ENCODE measurements at regions not wholly inside any gene's neighbourhood (a gene's known extent, or its start where the extent isn't known, plus 50 kb on each side); places are given as distances from the start of the nearest gene placed in this dataset.

DNA sequence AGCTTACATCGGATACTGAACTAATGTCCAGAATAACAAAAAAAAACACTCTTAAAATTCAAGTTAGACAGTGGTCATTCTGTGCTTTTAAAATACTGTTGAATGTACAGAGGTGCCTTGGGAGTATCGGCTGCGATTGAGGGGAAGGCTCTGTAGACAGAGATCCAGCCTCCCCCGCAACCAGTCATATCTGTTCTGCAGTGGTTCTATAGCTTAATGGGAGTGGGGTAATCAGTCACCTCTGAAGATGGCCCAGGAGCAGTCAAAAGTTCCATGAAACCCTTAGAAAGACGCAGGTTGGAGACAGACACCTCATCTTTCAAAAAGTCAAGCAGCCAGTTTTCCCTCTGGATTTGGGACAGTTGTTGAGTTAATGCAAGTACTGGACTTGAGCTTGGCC lies 1486.6 kb upstream of the TMEM132C start:
- TF ChIP-seq, protein P1, sequence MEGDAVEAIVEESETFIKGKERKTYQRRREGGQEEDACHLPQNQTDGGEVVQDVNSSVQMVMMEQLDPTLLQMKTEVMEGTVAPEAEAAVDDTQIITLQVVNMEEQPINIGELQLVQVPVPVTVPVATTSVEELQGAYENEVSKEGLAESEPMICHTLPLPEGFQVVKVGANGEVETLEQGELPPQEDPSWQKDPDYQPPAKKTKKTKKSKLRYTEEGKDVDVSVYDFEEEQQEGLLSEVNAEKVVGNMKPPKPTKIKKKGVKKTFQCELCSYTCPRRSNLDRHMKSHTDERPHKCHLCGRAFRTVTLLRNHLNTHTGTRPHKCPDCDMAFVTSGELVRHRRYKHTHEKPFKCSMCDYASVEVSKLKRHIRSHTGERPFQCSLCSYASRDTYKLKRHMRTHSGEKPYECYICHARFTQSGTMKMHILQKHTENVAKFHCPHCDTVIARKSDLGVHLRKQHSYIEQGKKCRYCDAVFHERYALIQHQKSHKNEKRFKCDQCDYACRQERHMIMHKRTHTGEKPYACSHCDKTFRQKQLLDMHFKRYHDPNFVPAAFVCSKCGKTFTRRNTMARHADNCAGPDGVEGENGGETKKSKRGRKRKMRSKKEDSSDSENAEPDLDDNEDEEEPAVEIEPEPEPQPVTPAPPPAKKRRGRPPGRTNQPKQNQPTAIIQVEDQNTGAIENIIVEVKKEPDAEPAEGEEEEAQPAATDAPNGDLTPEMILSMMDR (IDR thresholded peaks at IDR 0.05; ENCODE audit: extremely low read depth, insufficient read depth, missing control alignments): no peak
- in situ Hi-C loops (cut with MboI; ENCODE audit: low pct_unique_long_range_greater_than_20kb, low sequenced_read_pairs, unreplicated experiment): no loop called here

DNA sequence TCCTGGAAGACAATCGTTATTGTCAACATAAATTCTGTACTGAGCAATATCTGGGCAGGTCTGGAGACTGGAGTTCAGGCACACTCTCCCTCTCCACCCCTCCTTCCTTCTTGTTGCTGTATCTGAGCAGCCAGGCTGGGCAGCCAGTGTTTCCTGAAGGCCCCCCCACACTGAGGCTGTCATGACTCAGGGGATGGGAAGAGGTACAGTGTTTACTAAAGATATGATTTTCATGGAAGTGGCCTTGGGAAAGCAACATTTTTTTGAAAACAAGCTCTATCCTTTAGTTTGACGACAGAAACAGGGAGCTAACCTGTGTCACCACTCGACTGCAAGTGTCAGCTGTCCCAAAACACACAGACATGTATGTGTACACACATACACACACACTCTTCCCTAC lies 1485.4 kb upstream of the TMEM132C start:
- TF ChIP-seq, protein P1 (IDR thresholded peaks at IDR 0.05; ENCODE audit: extremely low read depth, insufficient read depth, missing control alignments): no peak
- no peak for DNase-seq (ENCODE audit: low spot score)
- in situ Hi-C loops (cut with MboI; ENCODE audit: low pct_unique_long_range_greater_than_20kb, low sequenced_read_pairs, unreplicated experiment): no loop called here

More for the DNA sequence above, 1486.6 kb upstream of the TMEM132C start:
- DNase-seq (ENCODE audit: low spot score): no peak

DNA sequence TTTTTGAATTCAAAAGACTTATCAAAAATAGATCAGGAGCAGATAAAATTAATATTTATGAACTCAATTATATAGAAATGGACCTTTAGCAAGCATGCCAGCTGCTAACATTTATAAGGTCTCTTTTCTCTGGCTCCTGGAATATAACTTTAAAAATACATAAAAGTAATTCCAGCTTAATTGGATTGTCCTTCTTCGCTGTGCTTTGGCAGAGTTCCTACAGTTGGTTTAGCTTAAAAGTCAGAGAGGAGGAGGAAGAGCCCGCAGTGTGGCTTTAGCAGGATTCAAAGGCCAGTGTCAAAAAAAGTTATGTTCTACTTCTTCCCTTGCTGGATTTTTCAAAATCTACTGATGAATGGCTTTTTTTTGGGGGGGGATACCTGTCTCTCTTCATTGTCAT lies 1484.9 kb upstream of the TMEM132C start:
- in situ Hi-C loops (cut with MboI; ENCODE audit: low pct_unique_long_range_greater_than_20kb, low sequenced_read_pairs, unreplicated experiment): no loop called here
- DNase-seq (ENCODE audit: low spot score): no peak
- TF ChIP-seq, protein P1 (IDR thresholded peaks at IDR 0.05; ENCODE audit: extremely low read depth, insufficient read depth, missing control alignments): no peak

DNA sequence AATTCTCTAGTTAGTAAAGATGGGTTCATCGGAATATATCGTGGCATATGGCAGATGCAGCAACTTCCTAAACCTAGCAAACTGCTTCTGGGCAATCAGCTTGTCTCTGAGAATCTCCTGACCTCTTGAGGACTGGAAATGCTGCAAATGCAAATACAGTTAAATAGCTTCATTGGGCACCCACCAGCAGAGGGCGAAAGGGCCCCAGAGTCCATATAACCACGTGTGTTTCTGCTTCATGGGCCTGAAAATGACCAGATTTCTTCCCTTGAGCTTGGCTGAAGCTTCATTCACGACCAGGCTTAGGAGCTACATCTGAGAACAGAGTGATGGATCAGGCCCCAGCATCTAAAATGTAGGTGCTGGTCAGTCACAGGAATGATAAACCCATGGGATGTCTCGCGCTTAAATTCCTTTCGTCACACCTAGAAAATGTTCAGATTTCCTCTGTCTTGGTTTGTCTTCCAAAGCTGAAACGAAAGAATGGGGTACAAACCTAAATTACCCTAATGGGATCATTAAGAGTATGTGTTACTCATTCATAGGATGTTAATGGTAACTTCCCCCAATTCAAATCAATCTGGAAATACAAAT lies 1482.5 kb upstream of the TMEM132C start:
- TF ChIP-seq, protein P1 (IDR thresholded peaks at IDR 0.05; ENCODE audit: extremely low read depth, insufficient read depth, missing control alignments): peak; percentile 28
- DNase-seq (ENCODE audit: low spot score): no peak
- in situ Hi-C loops (cut with MboI; ENCODE audit: low pct_unique_long_range_greater_than_20kb, low sequenced_read_pairs, unreplicated experiment): no loop called here

DNA sequence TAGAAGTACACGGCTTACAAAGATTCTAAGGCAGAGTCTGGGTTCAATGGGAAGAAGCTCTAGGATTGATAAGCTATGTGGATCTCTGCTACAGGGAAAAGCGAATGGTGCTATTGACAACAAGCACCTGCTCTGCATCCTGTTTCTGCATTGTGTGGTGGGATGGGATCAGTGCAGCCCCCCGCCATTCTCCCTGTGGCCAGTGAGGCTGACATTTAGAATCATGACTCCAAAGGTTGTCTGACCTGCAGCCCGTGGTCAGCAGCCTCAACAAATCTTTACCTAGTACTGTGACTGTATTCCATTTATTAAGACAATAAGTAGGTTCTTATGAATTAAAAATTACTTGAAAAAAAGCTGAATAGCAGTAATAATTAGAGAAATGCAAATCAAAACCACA lies 1477.0 kb upstream of the TMEM132C start:
- DNase-seq (ENCODE audit: low spot score): no peak
- in situ Hi-C loops (cut with MboI; ENCODE audit: low pct_unique_long_range_greater_than_20kb, low sequenced_read_pairs, unreplicated experiment): no loop called here
- TF ChIP-seq, protein P1 (IDR thresholded peaks at IDR 0.05; ENCODE audit: extremely low read depth, insufficient read depth, missing control alignments): no peak

DNA sequence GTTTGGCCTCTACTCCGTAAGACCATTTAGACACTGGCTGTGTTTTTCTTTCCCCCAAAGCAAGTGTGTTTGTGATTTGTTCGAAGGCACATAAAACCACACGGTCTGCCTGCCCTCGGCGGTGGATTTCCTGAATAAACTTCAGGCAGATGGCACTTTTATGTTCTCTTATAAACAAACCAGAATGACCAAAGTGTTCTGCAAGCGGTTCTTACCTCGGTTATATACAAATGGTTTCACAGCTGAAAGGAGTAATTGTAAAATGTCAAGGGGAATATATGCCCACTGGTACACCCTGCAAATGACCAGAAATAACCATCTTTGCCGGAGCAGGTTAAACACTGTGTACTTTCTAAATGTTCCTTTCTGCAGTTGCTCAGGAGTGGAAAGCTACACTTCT lies 1475.8 kb upstream of the TMEM132C start:
- TF ChIP-seq, protein P1 (IDR thresholded peaks at IDR 0.05; ENCODE audit: extremely low read depth, insufficient read depth, missing control alignments): no peak
- DNase-seq (ENCODE audit: low spot score): no peak
- in situ Hi-C loops (cut with MboI; ENCODE audit: low pct_unique_long_range_greater_than_20kb, low sequenced_read_pairs, unreplicated experiment): no loop called here

Data from GM13977 (cell line).